Mesendoderm (in vitro differentiated cells): ENCODE measurements at regions not wholly inside any gene's neighbourhood (a gene's known extent, or its start where the extent isn't known, plus 50 kb on each side); places are given as distances from the start of the nearest gene placed in this dataset.

Experiments
- DNase-seq: peaks from one replicate; pipeline ENCODE4 v3.0.0; 2013
- H2AK5ac ChIP-seq: 2 replicates; pipeline ENCODE4 v1.6.1; 2013; ENCODE audit warnings: low read length, inconsistent platforms
- H2BK120ac ChIP-seq: 2 replicates; pipeline ENCODE4 v1.6.1; 2013; ENCODE audit warnings: low read depth, mild to moderate bottlenecking, low read length, moderate library complexity, mixed read lengths
- H2BK15ac ChIP-seq: replicated peaks from 2 replicates; pipeline ENCODE4 v1.6.1; 2013; ENCODE audit warnings: low read depth, mild to moderate bottlenecking, moderate library complexity
- H2BK5ac ChIP-seq: 2 replicates; pipeline ENCODE4 v1.6.1; 2013; ENCODE audit warnings: low read length, inconsistent platforms
- H3K18ac ChIP-seq: 2 replicates; pipeline ENCODE4 v1.6.1; 2013; ENCODE audit warnings: mild to moderate bottlenecking, low read length, mixed read lengths
- H3K23ac ChIP-seq: one replicate; pipeline ENCODE4 v1.6.1; 2013; ENCODE audit warnings: low read length
- H3K27ac ChIP-seq: 2 replicates; pipeline ENCODE4 v1.5.1; 2013; ENCODE audit warnings: low read depth, mild to moderate bottlenecking, inconsistent platforms, low read length, moderate library complexity
- H3K27me3 ChIP-seq: 2 replicates; pipeline ENCODE4 v1.6.1; 2013; ENCODE audit warnings: low read length, control low read depth, mild to moderate bottlenecking, inconsistent platforms; ENCODE audit not compliant: insufficient read depth, poor library complexity
- H3K36me3 ChIP-seq: 2 replicates; pipeline ENCODE4 v1.6.1; 2013; ENCODE audit warnings: low read length, inconsistent platforms; ENCODE audit not compliant: control insufficient read depth, insufficient read depth
- H3K4ac ChIP-seq: one replicate; pipeline ENCODE4 v1.6.1; 2013; ENCODE audit warnings: low read depth, mild to moderate bottlenecking, low read length, moderate library complexity
- H3K4me1 ChIP-seq: 2 replicates; pipeline ENCODE4 v1.6.1; 2013; ENCODE audit warnings: low read depth, low read length, inconsistent platforms; ENCODE audit not compliant: control insufficient read depth
- H3K4me2 ChIP-seq: 2 replicates; pipeline ENCODE4 v1.6.1; 2013; ENCODE audit warnings: low read length
- H3K4me3 ChIP-seq: 2 replicates; pipeline ENCODE4 v1.5.1; 2013; ENCODE audit warnings: mild to moderate bottlenecking, low read length
- H3K56ac ChIP-seq: one replicate; pipeline ENCODE4 v1.6.1; 2013; ENCODE audit warnings: low read length
- H3K79me1 ChIP-seq: 2 replicates; pipeline ENCODE4 v1.6.1; 2013; ENCODE audit warnings: low read length, inconsistent platforms
- H3K79me2 ChIP-seq: 2 replicates; pipeline ENCODE4 v1.6.1; 2013; ENCODE audit warnings: mild to moderate bottlenecking, low read length; ENCODE audit not compliant: control insufficient read depth, insufficient read depth
- H3K9ac ChIP-seq: 2 replicates; pipeline ENCODE4 v1.6.1; 2013; ENCODE audit warnings: low read length, inconsistent platforms
- H4K5ac ChIP-seq: one replicate; pipeline ENCODE4 v1.6.1; 2013; ENCODE audit warnings: low read length
- H4K8ac ChIP-seq: one replicate; pipeline ENCODE4 v1.6.1; 2013; ENCODE audit warnings: low read depth, mild to moderate bottlenecking, control low read depth, low read length, moderate library complexity
- WGBS: extraction: QIAGEN DNeasy Blood & Tissue Kit; methylation state at CpG from one replicate; pipeline ENCODE4 v1.1.7; 2013; ENCODE audit warnings: low lambda C conversion rate, missing lambda C conversion rate; ENCODE audit not compliant: insufficient coverage; ENCODE audit errors: extremely low coverage; 5-methylcytosine and 5-hydroxymethylcytosine counted together

DNA sequence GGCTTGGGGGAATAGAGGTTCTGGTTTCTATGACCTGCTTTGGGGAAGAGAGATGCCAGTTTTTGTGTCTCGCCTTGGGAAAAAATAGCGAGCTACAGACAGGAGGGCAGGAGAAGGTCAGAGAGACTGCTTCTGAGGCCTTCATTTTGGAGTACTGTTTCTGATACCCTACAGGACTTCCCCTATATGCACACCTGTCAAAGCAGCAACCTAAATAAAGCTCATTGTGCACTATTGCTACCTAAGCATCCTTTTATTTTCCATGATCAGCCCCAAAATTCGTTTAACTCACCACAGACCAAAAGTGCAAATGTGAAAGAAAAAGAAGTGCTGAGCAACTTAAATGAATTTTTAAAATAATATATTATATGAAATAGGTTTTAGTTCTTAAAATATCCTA is 145.6 kb upstream of the CHRM3 start:
- H3K27ac ChIP-seq: no peak overlapping the region
- H2AK5ac ChIP-seq: no peak overlapping the region
- H2BK5ac ChIP-seq: no peak overlapping the region
- no peak overlapping the region for H3K4ac ChIP-seq
- no peak overlapping the region for H4K5ac ChIP-seq
- H3K27me3 ChIP-seq: no peaks in the 10 kb centered on the region
- H3K36me3 ChIP-seq: no peaks in the 10 kb centered on the region
- H3K4me2 ChIP-seq: no peak overlapping the region
- H3K56ac ChIP-seq: no peak overlapping the region
- no peak overlapping the region for H2BK15ac ChIP-seq
- H2BK120ac ChIP-seq: no peak overlapping the region
- H3K4me1 ChIP-seq: no peaks in the 10 kb centered on the region
- WGBS: no CpG with 5 or more reads among the region's 3 CpGs
- no peaks in the 10 kb centered on the region for H3K79me1 ChIP-seq
- no peak overlapping the region for H3K4me3 ChIP-seq
- no peak overlapping the region for H3K9ac ChIP-seq
- H3K79me2 ChIP-seq: no peaks in the 10 kb centered on the region
- no peak overlapping the region for H4K8ac ChIP-seq
- no peak overlapping the region for H3K23ac ChIP-seq
- H3K18ac ChIP-seq: no peak overlapping the region
- DNase-seq: no peak

DNA sequence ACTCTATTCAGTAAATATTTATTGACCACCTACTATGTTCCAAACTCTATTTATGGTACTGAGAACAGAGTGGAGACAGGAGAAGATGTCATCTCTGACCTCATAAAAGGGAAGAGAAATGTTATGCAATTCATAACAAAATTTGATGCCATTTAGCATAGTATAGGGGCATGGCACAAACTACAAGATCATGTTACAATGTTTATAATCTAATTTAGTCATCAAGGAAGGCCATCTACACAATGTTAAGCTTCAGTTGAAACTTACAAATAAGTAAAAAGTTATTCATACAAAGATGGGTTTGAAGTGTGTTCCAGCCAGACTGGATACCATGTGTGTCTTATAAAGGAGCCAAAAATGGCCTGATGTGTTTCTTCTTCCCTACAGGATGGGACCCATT is 146.8 kb upstream of the CHRM3 start:
- H3K4ac ChIP-seq: no peak overlapping the region
- H2BK15ac ChIP-seq: no peak overlapping the region
- no peak overlapping the region for H2AK5ac ChIP-seq
- H3K36me3 ChIP-seq: no peaks in the 10 kb centered on the region
- H4K5ac ChIP-seq: no peak overlapping the region
- H3K4me1 ChIP-seq: no peaks in the 10 kb centered on the region
- no peak overlapping the region for H3K23ac ChIP-seq
- no peak overlapping the region for H3K4me2 ChIP-seq
- H3K79me1 ChIP-seq: no peaks in the 10 kb centered on the region
- H3K27me3 ChIP-seq: no peaks in the 10 kb centered on the region
- no peak overlapping the region for H3K56ac ChIP-seq
- no peak overlapping the region for H3K27ac ChIP-seq
- H3K4me3 ChIP-seq: no peak overlapping the region
- DNase-seq: no peak
- H3K79me2 ChIP-seq: no peaks in the 10 kb centered on the region
- H3K18ac ChIP-seq: no peak overlapping the region
- no peak overlapping the region for H4K8ac ChIP-seq
- H2BK5ac ChIP-seq: no peak overlapping the region
- no peak overlapping the region for H2BK120ac ChIP-seq
- H3K9ac ChIP-seq: no peak overlapping the region

DNA sequence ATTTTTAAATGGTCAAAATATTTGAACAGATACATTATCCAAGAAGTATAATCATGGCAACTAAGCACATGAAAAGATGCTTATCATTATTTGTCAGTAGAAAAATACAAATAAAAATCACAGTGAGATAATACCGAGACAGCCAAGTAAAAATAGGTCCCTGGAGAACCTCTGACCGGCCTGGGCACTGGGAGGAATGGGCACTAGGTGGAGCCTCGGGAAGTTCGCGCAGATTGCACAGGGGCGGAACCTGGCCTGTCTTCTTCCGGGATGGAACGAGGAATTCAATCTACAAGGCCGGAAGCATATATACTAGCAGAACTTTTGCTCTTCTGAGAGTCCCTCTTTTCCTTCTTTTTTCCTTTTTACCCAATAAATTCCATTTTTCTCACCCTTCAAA is 148.5 kb upstream of the CHRM3 start:
- DNase-seq: peak; percentile 34
- H3K36me3 ChIP-seq: no peaks in the 10 kb centered on the region
- no CpG with 5 or more reads among the region's 9 CpGs for WGBS

DNA sequence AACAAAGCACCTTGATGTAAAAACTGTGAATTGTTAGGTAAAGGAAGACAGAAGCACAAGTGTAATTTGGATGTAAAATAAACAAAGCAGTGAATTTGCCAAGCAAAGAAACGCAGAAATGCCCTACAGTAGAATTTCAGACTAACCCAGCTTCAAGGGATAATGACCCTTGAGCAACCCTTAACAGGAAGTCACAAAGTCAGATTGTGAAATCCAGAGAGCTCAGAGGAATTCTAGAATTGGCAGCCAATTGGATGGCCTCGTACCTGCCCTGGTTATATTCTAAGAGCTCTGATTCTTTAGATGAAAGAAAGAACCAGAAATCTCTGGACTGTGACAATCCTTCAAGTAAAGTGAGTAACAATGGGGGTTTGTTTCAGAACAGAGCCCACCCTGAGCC is 152.7 kb upstream of the CHRM3 start:
- Histone ChIP-seq H2BK15ac (no peak overlapping the region), H3K27me3 (no peaks in the 10 kb centered on the region), H3K4me2 (no peak overlapping the region), H3K79me2 (no peaks in the 10 kb centered on the region), H3K56ac (no peak overlapping the region), H4K5ac (no peak overlapping the region), H3K4ac (no peak overlapping the region), H3K36me3 (no peaks in the 10 kb centered on the region), H3K4me3 (no peak overlapping the region), H2BK120ac (peak overlapping the region; percentile 28), H3K18ac (peak overlapping the region; percentile 39), H2BK5ac (no peak overlapping the region), H3K4me1 (peaks cover 3% of the 10 kb centered on the region), H3K27ac (no peak overlapping the region), H4K8ac (no peak overlapping the region), H2AK5ac (no peak overlapping the region), H3K9ac (no peak overlapping the region), H3K79me1 (no peaks in the 10 kb centered on the region), H3K23ac (no peak overlapping the region)
- peak; percentile 45 for DNase-seq
- WGBS: no CpG with 5 or more reads among the region's 2 CpGs

More for the DNA sequence above, 148.5 kb upstream of the CHRM3 start:
- Histone ChIP-seq H4K8ac (no peak overlapping the region), H4K5ac (no peak overlapping the region), H3K4me1 (peaks cover 3% of the 10 kb centered on the region), H2AK5ac (no peak overlapping the region), H3K4me2 (no peak overlapping the region), H3K27me3 (no peaks in the 10 kb centered on the region), H3K9ac (no peak overlapping the region), H3K4me3 (no peak overlapping the region), H3K4ac (no peak overlapping the region), H3K27ac (no peak overlapping the region), H2BK5ac (no peak overlapping the region), H2BK120ac (no peak overlapping the region), H3K23ac (no peak overlapping the region), H3K56ac (no peak overlapping the region), H3K18ac (no peak overlapping the region), H2BK15ac (no peak overlapping the region), H3K79me2 (no peaks in the 10 kb centered on the region), H3K79me1 (no peaks in the 10 kb centered on the region)

DNA sequence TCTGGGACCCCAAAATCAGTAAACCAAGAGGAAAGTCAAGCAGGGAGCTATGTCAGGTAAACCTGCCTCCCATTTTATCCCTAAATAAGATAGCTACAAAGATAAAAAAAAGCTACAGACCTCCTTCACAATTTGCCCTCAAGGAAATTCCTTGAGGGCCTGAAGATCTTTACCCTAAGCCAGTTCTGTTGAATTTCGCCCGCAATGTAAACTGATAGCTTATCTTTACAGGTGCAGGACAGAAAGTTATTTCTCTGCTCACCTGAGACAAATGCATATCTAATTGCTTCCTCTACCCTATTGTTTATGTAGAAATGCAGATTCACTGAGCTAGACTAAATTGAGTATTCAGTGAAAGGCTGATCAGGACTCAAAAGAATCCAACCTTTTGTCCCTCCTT is 153.4 kb upstream of the CHRM3 start:
- Histone ChIP-seq H3K18ac (no peak overlapping the region), H3K27ac (no peak overlapping the region), H3K56ac (no peak overlapping the region), H3K27me3 (no peaks in the 10 kb centered on the region), H3K4me2 (no peak overlapping the region), H2AK5ac (no peak overlapping the region), H3K4me1 (peaks cover 3% of the 10 kb centered on the region), H3K36me3 (no peaks in the 10 kb centered on the region), H3K79me1 (no peaks in the 10 kb centered on the region), H2BK15ac (no peak overlapping the region), H3K23ac (no peak overlapping the region), H4K5ac (no peak overlapping the region), H2BK5ac (no peak overlapping the region), H3K4me3 (no peak overlapping the region), H4K8ac (no peak overlapping the region), H3K79me2 (no peaks in the 10 kb centered on the region), H3K4ac (no peak overlapping the region), H2BK120ac (no peak overlapping the region), H3K9ac (no peak overlapping the region)
- no CpG with 5 or more reads among the region's 2 CpGs for WGBS
- DNase-seq: peak; percentile 73

DNA sequence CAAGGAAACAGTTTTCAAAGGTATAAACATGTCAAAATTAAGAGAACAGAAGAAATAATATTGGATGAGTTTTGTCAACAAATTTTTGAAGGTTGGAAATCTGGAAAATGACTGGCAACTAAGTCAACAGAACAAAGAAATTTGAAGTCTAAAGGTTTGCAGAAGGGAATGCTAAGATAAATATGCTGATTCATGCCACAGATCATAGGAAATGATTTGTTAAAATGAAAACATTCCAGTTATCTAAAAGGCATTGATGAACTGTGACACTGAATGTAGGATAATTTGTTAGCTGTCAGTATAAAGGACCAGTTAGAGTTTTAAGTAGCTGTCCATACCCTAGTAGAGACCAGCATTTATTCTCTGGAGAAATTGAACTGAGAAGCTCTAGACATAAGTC is 157.9 kb upstream of the CHRM3 start:
- Histone ChIP-seq H3K23ac (no peak overlapping the region), H2BK5ac (no peak overlapping the region), H3K4me1 (peaks cover 3% of the 10 kb centered on the region), H2BK15ac (no peak overlapping the region), H3K79me2 (no peaks in the 10 kb centered on the region), H3K36me3 (no peaks in the 10 kb centered on the region), H2BK120ac (no peak overlapping the region), H2AK5ac (no peak overlapping the region), H3K18ac (no peak overlapping the region), H3K4me3 (no peak overlapping the region), H3K4ac (no peak overlapping the region), H3K27me3 (no peaks in the 10 kb centered on the region), H4K5ac (no peak overlapping the region), H3K27ac (no peak overlapping the region), H4K8ac (no peak overlapping the region), H3K56ac (no peak overlapping the region), H3K4me2 (no peak overlapping the region), H3K9ac (no peak overlapping the region), H3K79me1 (no peaks in the 10 kb centered on the region)
- no peak for DNase-seq
